ENCODE measurements at regions not wholly inside any gene's neighbourhood (a gene's known extent, or its start where the extent isn't known, plus 50 kb on each side); places are given as distances from the start of the nearest gene placed in this dataset.

DNA sequence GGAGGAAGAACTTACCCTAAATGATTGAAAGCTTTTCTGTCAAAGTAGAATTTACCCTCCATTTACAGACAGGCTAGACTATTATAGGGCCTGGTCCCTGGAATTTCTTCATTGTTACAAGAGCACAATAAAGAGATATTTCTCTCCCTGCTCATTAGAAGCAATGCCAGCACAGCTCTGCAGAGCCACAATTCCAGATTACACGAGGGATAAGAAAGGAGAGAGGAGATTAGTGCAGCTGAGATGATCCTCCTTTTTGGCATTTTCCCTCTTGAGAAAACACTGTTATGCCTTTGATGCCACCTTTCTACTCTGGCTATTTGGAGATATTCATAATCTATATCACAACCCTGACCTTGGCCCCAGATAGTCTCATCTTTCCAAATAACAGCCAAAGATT lies 1119.5 kb upstream of the TMPRSS15 start:
- TF ChIP-seq, protein P1, sequence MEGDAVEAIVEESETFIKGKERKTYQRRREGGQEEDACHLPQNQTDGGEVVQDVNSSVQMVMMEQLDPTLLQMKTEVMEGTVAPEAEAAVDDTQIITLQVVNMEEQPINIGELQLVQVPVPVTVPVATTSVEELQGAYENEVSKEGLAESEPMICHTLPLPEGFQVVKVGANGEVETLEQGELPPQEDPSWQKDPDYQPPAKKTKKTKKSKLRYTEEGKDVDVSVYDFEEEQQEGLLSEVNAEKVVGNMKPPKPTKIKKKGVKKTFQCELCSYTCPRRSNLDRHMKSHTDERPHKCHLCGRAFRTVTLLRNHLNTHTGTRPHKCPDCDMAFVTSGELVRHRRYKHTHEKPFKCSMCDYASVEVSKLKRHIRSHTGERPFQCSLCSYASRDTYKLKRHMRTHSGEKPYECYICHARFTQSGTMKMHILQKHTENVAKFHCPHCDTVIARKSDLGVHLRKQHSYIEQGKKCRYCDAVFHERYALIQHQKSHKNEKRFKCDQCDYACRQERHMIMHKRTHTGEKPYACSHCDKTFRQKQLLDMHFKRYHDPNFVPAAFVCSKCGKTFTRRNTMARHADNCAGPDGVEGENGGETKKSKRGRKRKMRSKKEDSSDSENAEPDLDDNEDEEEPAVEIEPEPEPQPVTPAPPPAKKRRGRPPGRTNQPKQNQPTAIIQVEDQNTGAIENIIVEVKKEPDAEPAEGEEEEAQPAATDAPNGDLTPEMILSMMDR (IDR thresholded peaks at IDR 0.05; ENCODE audit: borderline replicate concordance, extremely low read depth, low read length, poor library complexity, severe bottlenecking): no peak
- no peak for TF ChIP-seq EZH2 (IDR thresholded peaks at IDR 0.05; ENCODE audit: borderline replicate concordance, low read depth, low read length, severe bottlenecking)

Data from DND-41 (cell line).